Urinary bladder (tissue), 3 donors: ENCODE measurements at regions not wholly inside any gene's neighbourhood (a gene's known extent, or its start where the extent isn't known, plus 50 kb on each side); places are given as distances from the start of the nearest gene placed in this dataset.

ENCODE experiments used
- DNase-seq: peaks from one replicate; pipeline ENCODE4 v3.0.0-alpha.2; 2015; ENCODE audit errors: extremely low spot score
- H3K27ac ChIP-seq: one replicate; pipeline ENCODE4 v1.5.1; 2013; ENCODE audit warnings: low read depth, mild to moderate bottlenecking, moderate library complexity
- H3K36me3 ChIP-seq: one replicate; pipeline ENCODE4 v1.6.1; 2013; ENCODE audit warnings: mild to moderate bottlenecking, moderate library complexity; ENCODE audit not compliant: insufficient read depth
- H3K4me1 ChIP-seq: one replicate; pipeline ENCODE4 v1.6.1; 2013; ENCODE audit warnings: mild to moderate bottlenecking, moderate library complexity; ENCODE audit not compliant: insufficient read depth
- H3K4me3 ChIP-seq: one replicate; pipeline ENCODE4 v1.5.1; 2013; ENCODE audit warnings: low read depth, low read length
- WGBS: extraction: QIAGEN DNeasy Blood & Tissue Kit; methylation state at CpG from one replicate; pipeline ENCODE4 v1.1.7; 2013; 5-methylcytosine and 5-hydroxymethylcytosine counted together
- donor health status: healthy with polysubstance abuse.
- donor health status: healthy.

GRCh38 chr5:18079831-18080230 is 445.6 kb downstream of the TAF11L14 start:
- Histone ChIP-seq H3K4me3 (no peak overlapping the region), H3K27ac (no peak overlapping the region), H3K36me3 (no peaks in the 10 kb centered on the region), H3K4me1 (no peaks in the 10 kb centered on the region)
- 91% methylated on average over 3 of the region's 3 CpGs for WGBS
- no peak for DNase-seq

- DNase-seq: no peak
- 78% methylated on average over 9 of the region's 9 CpGs for WGBS
These were observed 453.8 kb downstream of the TAF11L14 start for GRCh38 chr5:18088020-18088579.

GRCh38 chr5:18090177-18090576 is 455.9 kb downstream of the TAF11L14 start:
- Histone ChIP-seq H3K4me3 (no peak overlapping the region), H3K36me3 (no peaks in the 10 kb centered on the region), H3K4me1 (no peaks in the 10 kb centered on the region), H3K27ac (no peak overlapping the region)
- DNase-seq: no peak
- 80% methylated on average over 2 of the region's 2 CpGs for WGBS

More at GRCh38 chr5:18088020-18088579, 453.8 kb downstream of the TAF11L14 start:
- Histone ChIP-seq H3K27ac (no peak overlapping the region), H3K4me1 (no peaks in the 10 kb centered on the region), H3K4me3 (no peak overlapping the region), H3K36me3 (no peaks in the 10 kb centered on the region)

DNA sequence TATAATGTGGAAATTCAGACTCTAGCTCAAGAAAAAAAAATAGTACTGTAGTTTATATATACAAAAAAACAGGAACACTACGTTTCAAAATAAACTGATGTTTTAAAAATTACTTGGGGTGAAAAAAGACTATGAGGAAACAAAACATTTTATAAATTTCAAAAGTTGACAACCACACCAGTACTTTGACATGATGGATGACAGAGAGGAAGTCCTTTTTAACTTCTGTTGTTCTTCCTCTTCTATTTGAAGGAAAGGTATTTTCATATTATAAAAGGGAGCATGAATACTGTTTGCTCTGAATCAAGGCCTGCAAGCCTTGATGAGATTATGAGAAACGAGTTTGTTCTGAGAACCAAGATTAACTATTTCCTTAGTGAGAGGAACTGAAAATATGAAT is 456.9 kb downstream of the TAF11L14 start:
- H3K27ac ChIP-seq: no peak overlapping the region
- 18% methylated on average over 2 of the region's 2 CpGs for WGBS

DNA sequence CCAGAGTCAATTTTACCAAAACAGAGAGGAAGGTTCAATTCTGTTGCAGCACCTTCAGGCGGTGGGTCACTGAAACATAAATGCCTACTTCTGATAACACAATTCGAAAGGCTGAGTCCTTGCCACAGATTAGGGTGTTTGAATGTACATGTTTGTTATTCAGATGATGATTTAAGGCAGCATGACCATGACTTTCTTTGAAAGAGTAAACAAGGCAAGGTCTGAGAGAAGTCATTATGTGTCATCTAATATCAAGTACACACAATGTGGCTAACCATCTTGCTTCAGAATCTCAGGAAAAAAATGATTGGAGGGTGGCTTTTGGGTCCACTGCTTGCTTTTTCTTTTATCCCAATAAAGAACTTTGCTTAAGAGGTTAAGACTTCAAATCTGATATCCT is 457.5 kb downstream of the TAF11L14 start:
- no peak for DNase-seq
- Histone ChIP-seq H3K27ac (no peak overlapping the region), H3K4me3 (no peak overlapping the region), H3K4me1 (no peaks in the 10 kb centered on the region), H3K36me3 (no peaks in the 10 kb centered on the region)
- 80% methylated on average over 2 of the region's 2 CpGs for WGBS

More for the DNA sequence above, 456.9 kb downstream of the TAF11L14 start:
- H3K4me1 ChIP-seq: no peaks in the 10 kb centered on the region
- DNase-seq: no peak
- H3K4me3 ChIP-seq: no peak overlapping the region
- no peaks in the 10 kb centered on the region for H3K36me3 ChIP-seq

DNA sequence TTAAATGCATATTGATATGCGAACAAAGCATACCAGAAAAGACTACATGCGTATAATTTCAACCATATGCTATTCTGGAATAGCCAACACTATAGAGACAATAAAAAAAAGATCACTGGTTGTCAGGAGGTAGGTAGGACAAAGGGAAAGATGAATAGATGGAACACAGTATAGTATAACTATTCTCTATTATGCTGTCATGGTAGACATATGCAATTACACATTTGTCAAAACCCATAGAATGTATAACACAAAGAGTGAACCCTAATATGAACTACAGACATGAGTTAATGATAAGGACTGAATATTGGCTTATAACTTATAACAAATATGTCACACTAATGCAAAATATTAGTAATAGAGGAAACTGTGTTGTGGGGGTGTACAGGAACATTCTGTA is 460.8 kb downstream of the TAF11L14 start:
- Histone ChIP-seq H3K27ac (no peak overlapping the region), H3K36me3 (no peaks in the 10 kb centered on the region), H3K4me3 (no peak overlapping the region), H3K4me1 (no peaks in the 10 kb centered on the region)
- no peak for DNase-seq
- 91% methylated on average over 2 of the region's 2 CpGs for WGBS

DNA sequence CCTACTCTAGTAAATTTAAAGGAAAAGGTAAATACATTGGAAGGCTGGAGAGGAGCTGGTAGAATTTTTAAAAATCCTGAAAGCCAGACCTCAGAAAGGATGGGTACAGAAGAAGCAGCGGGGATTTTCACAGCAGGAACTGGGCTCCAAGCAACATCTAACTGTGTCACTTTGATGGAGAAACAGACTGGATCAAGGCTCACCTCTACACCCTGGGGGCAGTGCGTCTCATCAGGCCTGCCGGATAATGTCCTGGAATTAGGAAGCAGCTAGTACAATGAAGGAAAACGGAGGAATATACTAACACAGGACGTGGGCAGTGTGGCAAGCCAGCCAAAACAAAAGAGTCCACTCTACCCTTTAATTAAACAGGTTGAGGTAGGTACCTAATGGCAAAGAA is 463.6 kb downstream of the TAF11L14 start:
- H3K36me3 ChIP-seq: no peaks in the 10 kb centered on the region
- 67% methylated on average over 5 of the region's 5 CpGs for WGBS
- no peak overlapping the region for H3K4me3 ChIP-seq
- no peak for DNase-seq
- no peaks in the 10 kb centered on the region for H3K4me1 ChIP-seq
- no peak overlapping the region for H3K27ac ChIP-seq

DNA sequence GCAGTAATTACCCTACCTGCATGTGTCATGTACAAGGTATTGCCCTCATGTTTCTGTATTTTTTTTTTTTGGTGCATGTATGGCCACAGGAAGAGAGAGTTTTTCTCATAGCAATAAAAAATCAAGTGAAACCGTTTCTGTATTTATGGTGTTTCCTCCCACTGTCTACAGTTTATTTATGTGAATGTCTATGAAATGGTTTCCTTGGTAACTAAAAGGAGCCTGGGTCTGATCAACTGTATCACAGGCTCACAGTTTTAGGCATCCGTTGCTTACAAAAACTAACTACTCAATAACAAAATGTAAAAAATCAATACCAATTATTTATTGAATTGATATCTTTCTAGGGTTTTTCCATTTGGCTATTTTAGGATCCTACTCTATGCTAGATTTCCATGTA is 464.4 kb downstream of the TAF11L14 start:
- no peaks in the 10 kb centered on the region for H3K36me3 ChIP-seq
- DNase-seq: no peak
- 12% methylated on average over 2 of the region's 2 CpGs for WGBS
- no peak overlapping the region for H3K27ac ChIP-seq
- no peaks in the 10 kb centered on the region for H3K4me1 ChIP-seq
- H3K4me3 ChIP-seq: no peak overlapping the region

GRCh38 chr5:18099261-18099660 is 465.0 kb downstream of the TAF11L14 start:
- H3K4me3 ChIP-seq: no peak overlapping the region
- no peaks in the 10 kb centered on the region for H3K4me1 ChIP-seq
- no peak overlapping the region for H3K27ac ChIP-seq
- WGBS: 33% methylated on average over 2 of the region's 2 CpGs
- DNase-seq: no peak
- H3K36me3 ChIP-seq: no peaks in the 10 kb centered on the region

GRCh38 chr5:18101532-18101931 is 467.3 kb downstream of the TAF11L14 start:
- Histone ChIP-seq H3K4me1 (no peaks in the 10 kb centered on the region), H3K36me3 (no peaks in the 10 kb centered on the region), H3K4me3 (no peak overlapping the region), H3K27ac (no peak overlapping the region)
- DNase-seq: no peak

DNA sequence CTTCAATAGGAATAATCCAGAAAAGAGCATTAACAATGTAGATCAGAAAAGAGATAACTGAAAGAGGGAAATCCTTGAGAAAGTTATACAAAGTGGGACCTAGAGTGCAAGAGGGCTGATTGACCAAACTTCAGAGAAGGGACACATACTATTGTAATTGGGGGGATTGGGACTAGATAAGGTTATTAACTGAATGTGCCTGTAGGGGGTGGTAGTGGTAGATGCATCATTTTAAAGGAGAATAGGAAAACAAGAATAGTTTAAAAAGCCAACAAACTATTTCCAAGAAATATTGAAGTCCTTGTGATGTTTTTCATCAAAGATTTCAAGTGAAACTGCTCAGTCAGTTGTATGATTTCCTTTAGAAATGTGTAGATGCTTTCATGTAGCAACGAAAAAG is 468.5 kb downstream of the TAF11L14 start:
- no peak overlapping the region for H3K27ac ChIP-seq
- H3K36me3 ChIP-seq: no peaks in the 10 kb centered on the region
- no peak for DNase-seq
- no peak overlapping the region for H3K4me3 ChIP-seq
- H3K4me1 ChIP-seq: no peaks in the 10 kb centered on the region
- 44% methylated on average over 1 of the region's 1 CpG for WGBS

DNA sequence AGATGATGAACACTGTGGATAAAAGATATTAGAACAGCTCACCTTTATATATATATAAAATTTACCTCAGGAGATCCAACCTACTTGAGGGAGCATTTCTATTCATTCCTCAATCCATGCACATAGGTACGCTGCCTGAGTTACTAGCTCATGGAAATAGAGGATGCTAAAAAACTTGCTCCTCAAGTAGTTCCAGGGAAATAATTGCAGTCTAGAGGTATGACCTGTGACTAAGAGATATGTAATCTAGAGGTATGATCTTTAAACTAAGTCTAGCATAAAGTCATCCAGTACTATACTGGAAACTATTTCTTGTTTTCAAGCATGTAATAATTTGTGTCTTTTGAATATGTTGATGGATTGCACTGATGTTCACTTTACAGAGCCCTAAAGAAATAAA is 471.2 kb downstream of the TAF11L14 start:
- 88% methylated on average over 1 of the region's 1 CpG for WGBS

DNA sequence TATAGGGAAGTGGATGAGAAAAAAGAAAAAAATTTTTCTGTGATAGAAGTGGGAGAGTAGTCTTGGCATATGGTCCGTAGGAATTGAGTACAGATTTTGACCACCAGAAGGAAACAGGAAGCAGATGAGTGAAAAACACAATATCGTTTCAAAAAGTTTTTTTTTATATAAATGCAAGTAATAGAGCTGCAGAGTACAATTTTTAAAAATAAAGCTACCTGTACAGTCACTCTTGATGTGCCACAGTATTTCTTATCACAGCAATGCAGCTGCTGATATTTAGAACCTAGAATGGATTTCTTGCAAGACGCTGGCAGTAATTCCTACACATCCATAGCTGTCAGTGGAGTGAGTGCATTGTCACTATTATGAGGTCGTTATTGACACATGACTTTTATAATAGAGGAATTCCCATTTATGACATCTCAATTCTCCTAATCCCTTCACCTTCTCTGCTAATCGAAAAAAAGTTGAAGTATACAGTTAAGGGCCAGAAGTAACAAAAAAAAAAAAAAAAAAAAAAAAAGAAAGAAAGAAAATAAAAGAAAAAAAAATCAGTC is 477.7 kb downstream of the TAF11L14 start:
- no peak overlapping the region for H3K4me3 ChIP-seq
- WGBS: 60% methylated on average over 5 of the region's 5 CpGs
- H3K27ac ChIP-seq: no peak overlapping the region
- no peaks in the 10 kb centered on the region for H3K36me3 ChIP-seq
- no peak for DNase-seq
- H3K4me1 ChIP-seq: no peaks in the 10 kb centered on the region

More for the DNA sequence above, 471.2 kb downstream of the TAF11L14 start:
- no peak for DNase-seq
- no peaks in the 10 kb centered on the region for H3K4me1 ChIP-seq
- no peaks in the 10 kb centered on the region for H3K36me3 ChIP-seq
- H3K27ac ChIP-seq: no peak overlapping the region
- no peak overlapping the region for H3K4me3 ChIP-seq

- Histone ChIP-seq H3K36me3 (no peaks in the 10 kb centered on the region), H3K4me3 (no peak overlapping the region), H3K4me1 (no peaks in the 10 kb centered on the region), H3K27ac (no peak overlapping the region)
- 68% methylated on average over 3 of the region's 3 CpGs for WGBS
- DNase-seq: no peak
These were observed 479.5 kb downstream of the TAF11L14 start for GRCh38 chr5:18113721-18114120.
